Astrocyte of the spinal cord (primary cell): ENCODE measurements at regions not wholly inside any gene's neighbourhood (a gene's known extent, or its start where the extent isn't known, plus 50 kb on each side); places are given as distances from the start of the nearest gene placed in this dataset.

ENCODE experiments used
- DNase-seq: peaks from one replicate; pipeline ENCODE4 v3.0.0; 2011; ENCODE audit warnings: low read depth, low spot score
- H3K4me3 ChIP-seq: 2 replicates; pipeline ENCODE4 v1.5.1; 2011; ENCODE audit warnings: low read depth, mild to moderate bottlenecking, low read length, moderate library complexity
- in situ Hi-C: cut with HindIII; loops from 2 replicates; pipeline ENCODE4 v1.10.0; 2017; ENCODE audit warnings: low sequenced_read_pairs
- TF ChIP-seq, protein P1 (sequence below): IDR thresholded peaks from 2 replicates; pipeline ENCODE4 v1.5.1; 2012; ENCODE audit warnings: low read depth, mild to moderate bottlenecking, low read length, inconsistent platforms

DNA sequence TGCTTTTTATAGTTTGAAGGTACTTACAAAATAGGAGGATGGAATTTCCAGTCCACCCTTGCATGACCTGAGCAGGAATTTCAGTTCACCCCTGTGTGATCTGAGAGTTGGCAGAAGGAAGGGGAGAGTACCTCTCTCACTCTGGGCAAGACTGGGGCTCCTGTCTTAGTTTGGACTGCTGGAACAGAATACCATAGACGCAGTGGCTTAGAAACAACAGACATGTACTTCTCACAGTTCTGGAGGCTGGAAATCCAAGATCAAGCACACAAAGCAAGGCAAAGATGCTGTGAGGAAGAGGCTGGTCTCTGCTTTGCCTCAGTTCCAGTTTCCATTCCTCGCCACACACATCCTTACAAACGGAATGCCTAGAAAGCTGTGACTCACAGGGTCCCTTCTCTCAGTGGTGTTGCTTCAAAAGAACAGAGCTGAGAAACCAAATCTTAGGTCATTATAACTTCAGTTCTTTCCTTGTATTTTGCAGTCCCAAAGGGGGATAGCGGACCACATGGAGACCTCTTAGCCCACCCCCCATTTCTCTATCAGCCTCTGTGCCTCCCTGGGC, 108.8 kb upstream of the HAAO start:
- no peak overlapping the region for H3K4me3 ChIP-seq
- DNase-seq: peak; percentile 49
- TF ChIP-seq, protein P1, sequence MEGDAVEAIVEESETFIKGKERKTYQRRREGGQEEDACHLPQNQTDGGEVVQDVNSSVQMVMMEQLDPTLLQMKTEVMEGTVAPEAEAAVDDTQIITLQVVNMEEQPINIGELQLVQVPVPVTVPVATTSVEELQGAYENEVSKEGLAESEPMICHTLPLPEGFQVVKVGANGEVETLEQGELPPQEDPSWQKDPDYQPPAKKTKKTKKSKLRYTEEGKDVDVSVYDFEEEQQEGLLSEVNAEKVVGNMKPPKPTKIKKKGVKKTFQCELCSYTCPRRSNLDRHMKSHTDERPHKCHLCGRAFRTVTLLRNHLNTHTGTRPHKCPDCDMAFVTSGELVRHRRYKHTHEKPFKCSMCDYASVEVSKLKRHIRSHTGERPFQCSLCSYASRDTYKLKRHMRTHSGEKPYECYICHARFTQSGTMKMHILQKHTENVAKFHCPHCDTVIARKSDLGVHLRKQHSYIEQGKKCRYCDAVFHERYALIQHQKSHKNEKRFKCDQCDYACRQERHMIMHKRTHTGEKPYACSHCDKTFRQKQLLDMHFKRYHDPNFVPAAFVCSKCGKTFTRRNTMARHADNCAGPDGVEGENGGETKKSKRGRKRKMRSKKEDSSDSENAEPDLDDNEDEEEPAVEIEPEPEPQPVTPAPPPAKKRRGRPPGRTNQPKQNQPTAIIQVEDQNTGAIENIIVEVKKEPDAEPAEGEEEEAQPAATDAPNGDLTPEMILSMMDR: no peak
- in situ Hi-C loops: no loop called here

DNA sequence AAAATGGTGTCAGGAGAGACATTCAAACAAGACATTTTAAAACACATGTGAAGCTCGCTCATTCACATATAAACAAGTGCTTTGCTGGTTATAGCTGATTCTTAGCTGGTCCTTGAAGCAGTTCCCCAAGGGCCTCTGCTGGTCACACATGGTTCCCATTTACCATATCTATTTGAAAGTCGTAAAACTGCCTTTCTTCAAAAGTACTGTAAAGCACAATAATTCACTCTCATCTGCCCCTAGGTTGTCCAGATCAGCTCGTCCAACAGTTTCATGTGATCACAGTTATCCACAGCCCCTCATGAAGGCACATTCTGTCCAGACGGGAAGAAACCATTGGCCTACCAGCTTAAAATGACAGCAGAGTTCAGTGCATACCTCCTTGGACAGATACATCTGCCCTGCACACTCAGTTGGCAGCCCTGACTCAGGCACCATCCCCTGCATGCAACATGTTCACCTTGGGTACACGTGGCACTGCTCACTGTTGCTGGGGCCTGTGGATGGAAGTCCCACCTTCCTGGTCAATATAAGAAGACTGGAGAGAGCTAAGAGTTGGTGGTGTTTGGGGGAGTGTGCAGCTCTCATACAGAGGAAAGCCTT, 108.0 kb upstream of the HAAO start:
- in situ Hi-C loops: no loop called here
- no peak overlapping the region for H3K4me3 ChIP-seq
- DNase-seq: no peak
- TF ChIP-seq, protein P1: no peak

DNA sequence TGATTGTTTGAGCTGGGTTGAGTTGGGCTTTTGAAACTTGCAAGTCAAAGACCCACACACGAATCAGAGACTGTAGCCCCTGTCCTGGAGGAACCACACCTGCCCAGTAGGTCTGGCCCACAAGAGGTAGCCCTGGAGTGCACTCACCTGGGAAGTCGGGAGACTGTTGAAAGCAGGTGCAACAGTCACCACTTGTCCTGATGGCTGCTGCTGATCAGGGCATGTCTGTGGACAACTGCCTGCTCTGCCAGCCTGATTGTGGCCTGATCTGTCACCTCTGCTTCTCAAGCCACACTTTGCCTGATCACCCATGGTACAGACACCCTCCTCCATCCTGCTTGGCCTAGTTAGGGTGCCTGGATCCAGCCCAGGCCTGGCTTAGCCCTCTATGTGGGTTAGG, 105.0 kb upstream of the HAAO start:
- DNase-seq: no peak
- TF ChIP-seq, protein P1: no peak
- no peak overlapping the region for H3K4me3 ChIP-seq
- in situ Hi-C loops: no loop called here

DNA sequence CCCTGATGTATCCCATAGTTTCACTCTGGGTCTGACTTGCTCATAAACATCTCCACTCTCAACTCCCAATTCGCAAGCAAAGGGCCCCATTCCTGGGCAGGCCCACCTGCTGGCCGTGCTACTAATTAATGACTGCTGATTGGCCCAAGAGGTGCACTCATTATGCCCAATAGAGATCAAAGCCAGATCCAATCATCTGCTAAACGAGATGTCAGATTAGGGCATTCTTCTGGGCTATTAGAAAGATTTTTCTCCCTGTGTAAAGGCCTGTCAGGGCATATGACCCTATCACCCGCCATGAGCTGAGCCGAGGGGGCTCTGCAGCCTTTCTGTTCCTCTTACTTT, 103.4 kb upstream of the HAAO start:
- no peak for DNase-seq
- in situ Hi-C loops: no loop called here
- TF ChIP-seq, protein P1: no peak
- H3K4me3 ChIP-seq: no peak overlapping the region

DNA sequence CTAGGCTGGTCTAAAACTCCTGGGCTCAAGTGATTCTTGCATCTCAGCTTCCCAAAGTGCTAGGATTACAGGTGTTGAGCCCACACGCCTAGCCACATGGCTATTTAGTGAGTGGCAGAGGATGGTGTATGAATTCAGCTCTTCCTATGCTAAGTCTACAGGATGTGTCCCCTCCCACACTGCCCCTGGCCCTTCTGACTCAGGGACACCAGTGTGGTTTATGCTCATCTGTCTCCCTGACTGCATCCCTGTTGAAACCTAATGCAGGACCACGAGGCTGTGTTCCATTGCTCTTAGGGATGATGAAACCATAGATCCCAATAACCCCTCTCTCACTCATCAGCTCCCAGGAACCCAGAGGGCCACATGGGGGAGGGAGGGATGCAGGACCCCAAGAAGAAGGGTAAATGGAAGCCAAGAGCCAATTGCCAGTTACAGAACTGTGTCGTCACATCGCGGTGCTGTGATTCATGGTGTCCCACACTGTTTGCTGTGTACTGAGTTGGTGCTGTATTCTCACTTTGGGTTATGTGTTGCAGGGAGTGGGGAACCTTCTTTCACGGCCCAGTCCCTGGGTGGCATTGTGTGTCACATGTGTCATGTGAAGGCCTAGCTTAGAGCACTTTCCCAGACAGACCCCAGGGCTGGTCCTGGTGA, 102.9 kb upstream of the HAAO start:
- H3K4me3 ChIP-seq: no peak overlapping the region
- TF ChIP-seq, protein P1: no peak
- no peak for DNase-seq
- in situ Hi-C loops: no loop called here

DNA sequence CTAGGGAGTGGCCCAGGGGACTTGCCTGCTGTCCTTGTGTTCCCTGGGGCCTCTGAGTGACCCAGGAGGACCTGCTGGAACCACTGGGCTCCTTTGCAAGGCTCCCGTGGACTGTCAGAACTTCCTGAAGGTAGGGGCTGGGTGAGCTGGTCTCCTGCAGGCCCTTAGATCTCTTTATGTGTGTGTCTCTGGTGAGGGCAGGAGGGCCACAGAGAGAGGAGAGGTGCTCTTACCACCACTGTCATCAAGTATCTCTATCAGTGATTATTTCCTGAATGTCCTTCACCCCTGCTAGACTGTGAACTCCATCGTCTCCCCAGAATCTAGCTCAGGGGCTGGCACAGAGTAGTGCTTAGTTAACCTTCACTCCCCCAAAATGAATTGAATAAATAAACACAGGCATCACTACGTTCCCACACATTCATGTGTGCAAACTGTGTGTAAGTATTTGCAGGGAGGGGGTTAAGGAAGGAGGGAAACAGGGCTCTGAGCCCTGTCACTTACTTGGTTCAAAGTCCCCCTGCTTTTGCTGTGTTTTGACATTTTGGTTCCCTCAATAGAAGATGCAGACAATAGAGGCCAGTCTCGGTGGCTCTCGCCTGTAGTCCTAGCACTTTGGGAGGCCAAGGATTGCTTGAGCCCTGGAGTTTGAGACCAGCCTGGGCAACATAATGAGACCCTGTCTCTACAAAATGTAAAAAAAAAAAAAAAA, 100.8 kb upstream of the HAAO start:
- no peak overlapping the region for H3K4me3 ChIP-seq
- in situ Hi-C loops: no loop called here
- TF ChIP-seq, protein P1: no peak
- no peak for DNase-seq
